HG03139 (cell line): ENCODE measurements at regions not wholly inside any gene's neighbourhood (a gene's known extent, or its start where the extent isn't known, plus 50 kb on each side); places are given as distances from the start of the nearest gene placed in this dataset.

Experiments
- ATAC-seq: cut with Tn5 transposase; IDR thresholded peaks from one replicate; pipeline ENCODE4 v1.9.1; 2021; ENCODE audit not compliant: unreplicated experiment

GRCh38 chr5:56520986-56521730, 288.0 kb upstream of the ANKRD55 start:
- ATAC-seq, result no peak

DNA sequence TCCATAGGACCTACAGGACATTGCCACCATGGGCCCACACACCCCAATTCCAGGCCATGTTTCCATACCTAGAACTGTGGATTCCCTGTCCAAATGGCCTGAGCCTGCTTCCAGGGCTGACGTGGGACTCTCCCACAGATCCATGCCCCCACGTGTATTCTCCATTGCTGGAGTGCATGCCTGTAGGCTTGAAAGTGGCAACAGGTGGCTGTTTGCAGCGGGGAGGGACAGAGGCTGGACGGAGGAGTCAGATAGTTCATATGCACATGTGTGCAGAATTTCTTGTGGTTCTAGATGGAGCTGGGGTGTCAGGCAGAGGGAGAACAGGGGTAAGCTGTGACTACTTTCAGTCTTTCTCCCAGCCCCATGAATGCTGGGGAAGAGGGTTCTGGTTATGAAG, 285.7 kb upstream of the ANKRD55 start:
- ATAC-seq, result no peak

DNA sequence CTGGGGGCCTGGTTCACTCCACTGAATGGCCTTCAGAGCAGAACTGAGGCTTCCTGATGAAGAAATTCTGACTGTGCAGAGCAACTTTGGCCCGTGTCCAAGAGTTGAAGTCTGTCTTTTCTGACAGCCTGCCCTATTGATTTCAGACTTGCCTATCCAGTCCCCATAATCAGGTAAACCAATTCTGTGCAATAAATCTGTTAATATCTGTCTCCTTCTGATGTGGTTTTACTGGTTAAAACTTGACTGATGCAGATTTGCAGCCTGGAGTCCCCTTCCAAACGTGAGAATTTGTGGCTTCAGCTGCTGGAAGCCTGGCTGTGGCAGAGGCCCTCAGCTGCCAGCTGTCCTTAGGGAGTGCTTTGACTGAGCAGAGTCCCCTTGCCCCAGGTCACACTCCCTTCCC, 283.9 kb upstream of the ANKRD55 start:
- no peak for ATAC-seq

DNA sequence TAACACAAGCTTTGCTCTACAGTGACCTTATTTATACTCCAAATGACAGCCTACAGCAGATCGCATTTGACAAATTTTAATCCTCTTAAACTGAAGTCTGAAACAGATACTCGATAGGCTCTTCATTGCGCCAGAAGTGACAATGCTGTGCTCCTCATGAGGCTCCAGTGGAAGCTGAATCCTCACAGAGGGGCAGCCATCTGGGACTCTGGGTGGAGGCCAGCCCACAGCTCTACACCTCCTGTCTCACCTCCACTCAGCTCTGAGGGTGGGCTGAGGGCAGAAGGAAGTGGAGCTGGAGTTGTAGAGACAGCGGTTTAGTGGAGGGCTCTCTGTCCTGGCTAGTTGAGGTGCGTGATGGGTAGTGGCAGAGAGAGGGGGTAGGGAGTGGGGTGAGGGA, 283.3 kb upstream of the ANKRD55 start:
- ATAC-seq, result no peak

DNA sequence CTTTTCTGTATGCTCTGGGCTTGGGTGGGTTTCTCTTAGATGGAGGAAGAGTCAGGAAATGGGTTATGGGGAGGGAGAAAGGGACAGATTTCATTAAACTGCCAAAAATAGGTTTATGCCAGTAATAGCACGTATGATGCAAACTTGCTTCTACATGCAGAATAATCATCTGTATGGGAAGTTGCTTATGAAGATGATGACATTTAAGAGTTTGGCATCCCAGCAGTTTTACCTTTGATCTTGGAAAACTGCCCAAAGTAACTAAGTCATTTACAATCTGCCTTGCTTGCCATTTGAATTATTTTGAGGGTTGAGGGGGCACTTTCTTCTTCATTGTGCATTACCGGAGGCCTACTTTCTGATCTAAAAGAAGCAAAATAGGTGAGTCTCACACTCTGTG, 282.9 kb upstream of the ANKRD55 start:
- ATAC-seq, result no peak

DNA sequence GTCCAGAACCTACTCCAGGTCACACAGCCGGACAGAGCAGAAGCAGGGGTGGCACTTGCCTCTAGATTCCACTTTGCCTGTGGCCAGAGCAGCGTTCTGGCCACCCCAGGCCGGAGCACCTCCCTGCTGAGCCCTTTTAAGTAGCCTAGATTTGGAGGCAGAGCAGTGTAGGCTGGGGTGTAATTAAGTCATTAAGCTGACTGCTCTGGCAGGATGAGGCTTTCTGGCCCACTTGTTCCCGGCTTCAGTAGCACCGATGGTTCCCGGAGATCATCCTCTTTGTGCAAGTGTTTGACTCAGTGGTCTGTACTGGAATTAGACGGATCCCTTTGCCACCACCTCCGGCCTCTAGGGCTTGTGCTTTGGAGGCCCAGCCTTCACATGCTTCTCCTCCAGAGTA, 281.9 kb upstream of the ANKRD55 start:
- no peak for ATAC-seq

GRCh38 chr5:56514245-56514644, 281.1 kb upstream of the ANKRD55 start:
- no peak for ATAC-seq

DNA sequence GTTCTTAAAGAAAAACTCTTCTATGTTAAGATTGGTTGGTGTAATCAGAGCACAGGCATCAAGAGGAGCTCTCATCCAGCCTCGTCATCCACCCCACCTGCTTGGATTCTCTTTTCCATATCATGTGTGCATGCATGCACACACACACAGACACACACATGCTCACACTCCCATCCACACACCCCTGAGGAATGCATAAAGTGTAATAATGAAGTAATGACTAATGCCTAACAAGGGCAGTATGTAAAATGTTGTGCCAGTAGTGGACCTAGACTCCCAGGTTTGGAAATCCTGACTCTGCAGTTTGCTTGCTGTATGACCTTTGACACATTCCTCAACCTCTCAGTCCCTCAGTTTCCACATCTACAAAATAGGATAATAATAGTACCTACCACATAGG, 280.0 kb upstream of the ANKRD55 start:
- ATAC-seq, result no peak

DNA sequence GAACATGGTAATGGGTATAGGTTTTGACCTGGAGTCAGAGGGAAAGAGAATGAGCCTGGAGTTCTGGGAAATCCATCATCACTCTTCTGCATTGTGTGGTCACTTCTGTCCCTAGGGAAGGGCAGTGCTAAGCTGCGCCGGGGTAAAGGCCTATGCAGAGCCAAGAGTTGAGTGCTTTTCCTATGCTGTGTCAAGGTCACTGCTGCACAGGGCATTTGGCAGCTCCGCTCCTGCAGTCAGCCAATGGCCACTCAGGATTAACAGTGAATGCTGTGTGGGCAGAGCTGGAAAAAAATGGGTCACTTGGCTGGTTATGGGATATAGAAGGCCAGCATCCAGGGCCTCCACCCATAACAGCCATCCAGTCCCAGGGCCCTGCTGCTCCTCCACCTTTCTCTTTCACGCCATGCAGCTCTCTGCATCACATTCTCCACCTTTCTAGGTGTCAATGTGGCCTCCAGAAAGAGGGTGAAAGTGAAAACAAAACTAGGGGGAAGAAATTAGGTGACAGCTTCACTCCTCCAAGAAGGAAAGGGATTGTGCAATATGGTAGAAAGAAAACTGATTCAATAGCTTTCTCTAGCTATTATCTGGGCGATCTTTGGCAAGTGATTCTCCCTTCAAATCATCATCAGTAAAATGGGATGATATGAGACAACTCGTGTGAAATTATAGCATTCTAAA, 279.3 kb upstream of the ANKRD55 start:
- no peak for ATAC-seq

DNA sequence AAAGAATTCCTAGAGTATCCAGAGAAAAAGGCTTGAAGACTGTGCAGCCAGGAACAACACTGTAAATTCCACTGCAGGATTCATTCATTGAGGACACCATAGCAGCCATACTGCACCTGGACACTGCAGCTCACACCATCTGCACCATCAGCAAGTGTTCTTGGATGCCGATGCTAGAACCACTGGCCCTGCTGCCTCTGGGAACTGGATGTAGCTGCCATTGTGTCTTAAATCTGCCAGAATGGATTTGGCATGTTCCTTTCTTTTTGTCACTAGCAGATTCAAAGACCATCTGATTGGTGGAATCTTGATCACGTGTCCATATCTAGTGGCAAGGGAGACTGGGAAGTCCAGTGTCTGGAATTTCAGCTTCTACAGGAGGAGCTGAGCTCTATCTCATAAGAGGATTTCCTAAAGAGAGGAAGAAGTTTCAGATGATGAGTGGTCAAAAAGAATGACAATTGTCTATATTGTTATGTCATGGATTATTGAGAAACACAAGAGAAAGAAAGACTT, 278.3 kb upstream of the ANKRD55 start:
- ATAC-seq, result no peak

- ATAC-seq, result no peak
These were observed 275.1 kb upstream of the ANKRD55 start for GRCh38 chr5:56508249-56508648.

DNA sequence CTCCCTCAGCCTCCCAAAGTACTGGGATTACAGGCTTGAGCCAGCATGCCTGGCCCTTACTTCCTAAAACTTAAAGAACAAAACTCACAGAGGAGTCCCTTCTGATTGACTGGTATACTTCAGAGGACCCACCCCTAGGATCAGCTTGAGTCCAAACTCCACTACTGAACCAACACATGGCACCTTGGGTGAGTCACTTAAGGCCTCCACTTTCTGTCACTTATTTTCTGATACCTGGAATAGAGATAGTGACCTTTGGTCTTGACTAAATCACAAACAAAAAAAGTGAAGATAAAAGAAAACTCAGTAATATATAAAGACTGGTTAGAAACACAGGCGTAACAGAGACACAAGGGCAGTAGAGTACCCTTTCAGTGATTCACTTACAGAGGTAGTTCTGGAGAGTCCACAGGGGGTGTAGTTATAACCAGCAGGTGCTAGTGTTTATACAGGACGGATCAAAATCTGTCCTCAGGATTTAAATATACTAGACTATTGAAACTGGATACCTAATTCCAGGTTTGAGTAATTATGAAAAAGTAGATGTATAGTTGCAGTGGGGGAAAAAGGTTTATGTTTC, 274.3 kb upstream of the ANKRD55 start:
- no peak for ATAC-seq

DNA sequence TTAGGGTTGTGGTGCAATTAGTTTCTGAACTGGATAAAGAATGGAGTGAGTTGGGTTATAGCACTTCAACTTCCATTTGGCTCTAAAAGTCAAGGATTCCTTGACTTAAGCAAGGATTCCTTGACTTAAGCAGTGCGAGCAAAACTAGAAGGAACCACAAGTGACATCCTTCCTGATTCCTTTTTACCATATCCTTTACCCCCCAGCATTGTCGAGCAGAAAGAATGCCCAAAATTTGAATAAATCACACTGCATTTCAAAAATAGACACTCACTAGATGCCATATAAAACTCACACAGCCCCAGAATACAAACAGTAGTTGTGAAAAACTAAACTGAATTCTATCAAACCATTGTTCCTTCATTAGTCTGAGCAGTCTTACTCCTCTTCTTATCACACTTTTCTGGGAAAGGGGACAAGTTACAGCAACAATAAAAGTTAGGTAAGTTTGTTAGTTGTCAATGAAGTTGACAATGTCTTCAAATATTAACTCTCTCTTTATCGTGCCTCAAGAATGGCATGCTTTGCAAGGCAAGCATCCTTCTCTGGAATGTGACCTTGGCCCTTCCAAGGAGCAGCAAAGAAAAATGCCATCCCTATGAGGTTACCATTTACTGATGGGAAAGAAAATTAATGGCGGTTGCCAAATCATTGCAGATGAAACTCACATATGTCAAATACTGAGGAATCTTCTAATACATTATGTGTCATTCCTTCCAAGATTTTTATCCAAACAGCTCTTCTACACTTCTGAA, 273.3 kb upstream of the ANKRD55 start:
- no peak for ATAC-seq

GRCh38 chr5:56503929-56504328, 270.8 kb upstream of the ANKRD55 start:
- no peak for ATAC-seq

DNA sequence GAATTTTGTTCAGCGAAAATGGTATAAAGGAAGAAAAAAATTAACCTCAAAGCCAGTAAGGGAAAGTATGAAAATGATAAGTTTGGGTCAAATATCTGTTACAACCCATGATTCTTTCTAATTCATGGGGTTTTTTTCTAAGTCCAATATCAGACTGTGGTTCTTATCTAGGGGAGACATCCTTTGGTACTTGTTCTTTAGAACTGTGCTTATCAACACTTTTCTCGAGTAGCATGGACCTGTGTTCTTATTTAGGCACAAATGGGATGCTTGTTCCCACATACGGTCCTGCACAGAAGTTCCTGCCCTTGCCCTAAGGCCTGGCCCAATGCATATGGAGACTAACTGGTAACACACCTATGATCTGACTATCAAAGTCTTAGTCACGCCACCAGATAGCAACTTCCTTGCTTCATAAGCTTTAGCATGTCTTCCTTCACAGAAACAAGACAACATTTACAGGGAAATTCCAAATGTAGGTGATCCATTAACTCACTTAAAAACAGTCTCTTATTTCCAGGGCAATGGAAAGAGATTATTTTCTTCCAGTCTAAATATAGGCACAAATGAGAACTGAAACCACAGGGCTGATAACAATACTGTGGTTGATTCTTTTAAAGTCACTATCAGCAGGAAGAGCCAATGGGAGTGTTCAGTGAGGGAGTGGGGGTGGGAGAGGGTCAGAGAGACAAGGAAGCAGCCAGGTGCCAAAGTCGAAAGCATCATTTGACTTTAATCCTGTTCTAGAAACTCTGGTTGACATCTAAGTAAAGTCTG, 268.8 kb upstream of the ANKRD55 start:
- no peak for ATAC-seq

DNA sequence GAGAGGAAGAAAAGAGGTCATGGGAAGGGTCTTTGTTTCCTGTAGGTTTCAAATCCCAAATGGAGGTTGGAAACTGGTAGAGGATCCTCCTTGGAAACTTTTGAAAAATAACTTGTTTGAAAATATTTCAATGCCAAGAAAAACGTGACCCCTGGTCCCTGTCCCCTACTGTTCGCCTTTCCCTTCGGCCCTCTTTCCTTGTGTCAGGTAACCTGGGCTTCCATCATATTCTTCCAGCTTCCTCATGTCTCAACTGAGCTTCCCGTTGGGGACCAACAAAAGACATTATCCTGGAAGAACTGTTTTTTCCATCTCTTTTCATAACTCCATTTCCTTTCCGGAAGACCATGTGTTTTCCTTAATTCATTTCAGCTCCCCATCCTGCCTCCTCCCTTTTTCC, 266.8 kb upstream of the ANKRD55 start:
- ATAC-seq, result no peak

DNA sequence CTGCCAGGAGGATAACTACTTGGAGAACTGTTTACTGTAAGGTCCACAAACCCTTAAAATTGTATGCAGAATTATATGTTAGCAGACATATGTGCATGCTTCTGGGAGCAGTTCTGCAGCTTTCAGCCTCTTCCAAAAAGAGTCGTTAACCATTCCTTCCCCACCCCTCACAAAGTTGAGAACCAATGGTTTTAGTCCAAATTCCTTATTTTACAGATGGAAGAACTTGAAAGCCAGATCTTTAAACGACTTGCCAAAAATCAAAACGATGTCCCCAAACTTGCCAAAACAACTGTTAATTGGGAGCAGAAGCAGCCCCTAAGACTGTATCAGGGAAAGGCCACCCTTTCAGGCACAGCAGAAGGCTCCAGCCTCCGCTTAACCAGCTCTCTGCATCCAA, 266.4 kb upstream of the ANKRD55 start:
- no peak for ATAC-seq

- ATAC-seq, result no peak
These were observed 265.7 kb upstream of the ANKRD55 start for GRCh38 chr5:56498759-56499395.

- ATAC-seq, result no peak
These were observed 263.5 kb upstream of the ANKRD55 start for GRCh38 chr5:56496581-56497063.

DNA sequence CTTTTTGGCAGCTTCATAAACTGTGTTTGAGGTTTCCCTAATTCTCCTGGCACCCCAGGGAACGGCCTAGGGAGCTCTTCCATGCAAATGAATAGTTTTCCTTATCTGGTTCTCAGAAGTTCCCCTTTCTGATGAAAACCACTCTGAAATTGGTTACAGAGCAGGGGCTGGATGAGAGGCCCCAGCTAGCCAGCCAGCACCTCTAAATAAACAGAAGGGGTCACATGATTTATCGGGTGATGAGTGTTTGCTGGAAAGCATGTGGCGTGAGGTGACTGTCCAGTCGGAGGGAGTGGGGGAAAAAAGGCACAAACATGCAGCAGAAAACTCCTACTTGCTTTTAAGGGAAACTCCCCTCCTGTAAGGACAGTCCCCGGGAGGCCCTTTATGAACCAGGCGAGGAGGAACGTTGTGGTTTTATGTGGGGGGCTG, 261.2 kb upstream of the ANKRD55 start:
- ATAC-seq, result no peak
